ENCODE measurements at regions not wholly inside any gene's neighbourhood (a gene's known extent, or its start where the extent isn't known, plus 50 kb on each side); places are given as distances from the start of the nearest gene placed in this dataset.

DNA sequence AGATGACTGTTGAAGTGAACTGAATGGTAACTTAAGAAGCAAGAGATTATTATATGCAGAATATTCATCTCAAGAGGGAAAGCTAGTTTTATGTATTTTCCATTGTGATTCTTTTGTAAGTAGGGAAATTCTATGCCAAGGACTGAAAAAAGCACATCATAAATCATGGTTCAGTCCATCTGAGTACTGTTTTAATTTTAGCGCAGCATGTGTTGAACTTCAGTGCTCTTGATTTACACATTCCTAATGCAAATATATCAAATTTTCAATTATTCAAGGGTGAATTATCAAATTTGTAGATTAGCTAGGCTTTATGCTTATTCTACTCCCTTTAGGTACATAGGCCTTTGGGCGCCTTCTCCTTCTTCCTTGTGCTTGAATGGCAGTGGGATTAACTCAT, 50.3 kb upstream of the TCF12 start:
- DNase-seq (ENCODE audit: low spot score) = no peak
- TF ChIP-seq, protein P1, sequence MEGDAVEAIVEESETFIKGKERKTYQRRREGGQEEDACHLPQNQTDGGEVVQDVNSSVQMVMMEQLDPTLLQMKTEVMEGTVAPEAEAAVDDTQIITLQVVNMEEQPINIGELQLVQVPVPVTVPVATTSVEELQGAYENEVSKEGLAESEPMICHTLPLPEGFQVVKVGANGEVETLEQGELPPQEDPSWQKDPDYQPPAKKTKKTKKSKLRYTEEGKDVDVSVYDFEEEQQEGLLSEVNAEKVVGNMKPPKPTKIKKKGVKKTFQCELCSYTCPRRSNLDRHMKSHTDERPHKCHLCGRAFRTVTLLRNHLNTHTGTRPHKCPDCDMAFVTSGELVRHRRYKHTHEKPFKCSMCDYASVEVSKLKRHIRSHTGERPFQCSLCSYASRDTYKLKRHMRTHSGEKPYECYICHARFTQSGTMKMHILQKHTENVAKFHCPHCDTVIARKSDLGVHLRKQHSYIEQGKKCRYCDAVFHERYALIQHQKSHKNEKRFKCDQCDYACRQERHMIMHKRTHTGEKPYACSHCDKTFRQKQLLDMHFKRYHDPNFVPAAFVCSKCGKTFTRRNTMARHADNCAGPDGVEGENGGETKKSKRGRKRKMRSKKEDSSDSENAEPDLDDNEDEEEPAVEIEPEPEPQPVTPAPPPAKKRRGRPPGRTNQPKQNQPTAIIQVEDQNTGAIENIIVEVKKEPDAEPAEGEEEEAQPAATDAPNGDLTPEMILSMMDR (IDR thresholded peaks at IDR 0.05; ENCODE audit: borderline replicate concordance, control extremely low read depth, extremely low read depth, insufficient read depth, missing control alignments) = no peak
- in situ Hi-C loops (cut with MboI; ENCODE audit: low sequenced_read_pairs, unreplicated experiment) = no loop called here

DNA sequence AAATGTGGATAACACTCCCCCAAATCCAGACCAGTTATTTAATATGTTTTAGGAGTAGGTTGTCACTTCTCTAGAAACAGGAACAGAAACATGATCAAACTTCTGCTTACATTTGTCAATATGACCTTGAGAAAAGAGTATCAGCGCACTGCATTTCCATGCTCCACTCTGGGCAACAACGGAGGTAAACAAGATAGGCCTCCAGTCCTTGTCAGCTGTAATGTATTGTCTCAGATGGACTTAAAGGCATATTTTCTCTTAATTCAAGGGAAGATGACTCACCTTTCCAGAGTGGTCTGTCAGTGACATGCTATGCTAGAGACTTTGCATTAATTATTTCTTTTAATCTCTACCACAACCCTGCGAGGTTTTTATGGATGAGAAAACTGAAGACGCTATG, 51.6 kb upstream of the TCF12 start:
- DNase-seq (ENCODE audit: low spot score) = no peak
- in situ Hi-C loops (cut with MboI; ENCODE audit: low sequenced_read_pairs, unreplicated experiment) = no loop called here
- TF ChIP-seq, protein P1 (IDR thresholded peaks at IDR 0.05; ENCODE audit: borderline replicate concordance, control extremely low read depth, extremely low read depth, insufficient read depth, missing control alignments) = no peak

DNA sequence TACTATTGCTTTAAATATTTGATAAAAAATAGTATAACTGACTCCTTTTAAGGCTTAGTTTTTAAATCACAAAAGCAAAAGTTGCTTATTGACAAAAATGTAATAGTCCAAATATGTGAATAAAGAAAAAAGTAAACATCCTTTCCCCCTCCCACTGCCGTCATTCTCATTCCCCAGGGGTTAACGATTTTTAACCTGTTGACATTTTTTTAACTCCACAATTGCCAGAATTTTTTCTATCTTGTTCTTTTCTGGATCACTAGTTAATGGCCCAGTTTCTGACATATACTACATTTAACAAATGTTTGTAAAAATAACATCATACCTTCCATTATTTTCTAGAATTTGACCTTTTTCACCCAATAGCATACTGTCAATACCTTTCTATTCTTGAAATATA, 60.6 kb upstream of the TCF12 start:
- DNase-seq (ENCODE audit: low spot score) = no peak
- in situ Hi-C loops (cut with MboI; ENCODE audit: low sequenced_read_pairs, unreplicated experiment) = no loop called here
- TF ChIP-seq, protein P1 (IDR thresholded peaks at IDR 0.05; ENCODE audit: borderline replicate concordance, control extremely low read depth, extremely low read depth, insufficient read depth, missing control alignments) = no peak

DNA sequence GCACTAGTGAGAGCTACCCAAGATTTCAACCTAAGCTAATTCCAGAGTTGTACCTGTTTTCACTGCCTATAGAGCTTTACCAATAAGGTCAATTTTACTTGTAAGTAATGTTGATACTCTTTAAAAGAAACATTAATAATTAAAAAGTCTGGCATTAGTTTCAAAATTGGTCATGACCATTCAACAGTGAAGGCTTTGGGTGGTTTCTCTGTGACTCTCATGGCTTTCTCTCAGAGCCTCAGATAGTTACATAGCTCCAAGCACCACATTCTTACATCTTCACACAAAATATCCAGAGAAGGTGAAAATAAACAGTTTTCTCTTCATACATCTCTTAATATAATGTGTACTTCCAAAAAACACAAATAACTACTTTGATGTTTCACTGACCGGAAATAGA, 61.5 kb upstream of the TCF12 start:
- in situ Hi-C loops (cut with MboI; ENCODE audit: low sequenced_read_pairs, unreplicated experiment) = no loop called here
- TF ChIP-seq, protein P1 (IDR thresholded peaks at IDR 0.05; ENCODE audit: borderline replicate concordance, control extremely low read depth, extremely low read depth, insufficient read depth, missing control alignments) = no peak
- DNase-seq (ENCODE audit: low spot score) = no peak

DNA sequence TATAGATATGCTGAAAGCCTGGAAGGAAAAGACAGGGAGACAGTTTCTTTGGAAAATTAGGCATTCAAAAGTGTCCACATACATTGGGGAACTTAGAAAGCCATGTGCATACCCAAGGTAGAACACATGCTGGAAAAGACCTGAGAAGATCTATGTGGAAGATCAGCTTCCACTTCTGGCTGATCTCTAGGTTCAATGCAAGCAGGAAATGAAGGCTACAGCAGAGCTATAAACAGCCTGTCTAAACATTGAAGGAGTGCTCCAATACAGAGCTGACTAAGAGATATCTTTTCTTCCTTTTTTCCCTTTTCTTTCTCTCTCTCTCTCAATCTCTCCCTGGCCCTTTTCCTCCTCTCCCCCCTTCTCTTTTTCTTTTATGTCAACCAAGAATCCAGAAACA, 73.6 kb upstream of the TCF12 start:
- TF ChIP-seq, protein P1 (IDR thresholded peaks at IDR 0.05; ENCODE audit: borderline replicate concordance, control extremely low read depth, extremely low read depth, insufficient read depth, missing control alignments) = no peak
- in situ Hi-C loops (cut with MboI; ENCODE audit: low sequenced_read_pairs, unreplicated experiment) = no loop called here
- no peak for DNase-seq (ENCODE audit: low spot score)

DNA sequence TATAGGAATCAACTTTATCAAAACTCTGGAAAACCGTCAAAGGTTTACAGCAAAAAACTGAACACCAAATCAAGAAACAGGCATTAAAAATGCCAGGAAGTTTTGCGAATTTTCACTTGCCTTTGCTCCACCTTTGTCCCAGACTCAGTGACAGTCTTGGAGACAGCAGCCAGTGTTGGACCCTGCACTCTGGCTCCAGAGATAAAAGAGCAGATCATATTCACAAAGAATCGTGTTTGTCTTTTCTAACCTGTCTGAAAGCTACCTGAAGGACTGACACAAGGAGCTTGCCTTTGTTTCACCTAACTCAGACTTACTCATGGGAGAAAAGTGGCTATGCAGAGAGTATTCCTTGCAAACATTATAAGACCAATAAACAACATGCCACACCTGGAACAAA, 74.0 kb upstream of the TCF12 start:
- in situ Hi-C loops (cut with MboI; ENCODE audit: low sequenced_read_pairs, unreplicated experiment) = no loop called here
- TF ChIP-seq, protein P1 (IDR thresholded peaks at IDR 0.05; ENCODE audit: borderline replicate concordance, control extremely low read depth, extremely low read depth, insufficient read depth, missing control alignments) = no peak
- DNase-seq (ENCODE audit: low spot score) = no peak

DNA sequence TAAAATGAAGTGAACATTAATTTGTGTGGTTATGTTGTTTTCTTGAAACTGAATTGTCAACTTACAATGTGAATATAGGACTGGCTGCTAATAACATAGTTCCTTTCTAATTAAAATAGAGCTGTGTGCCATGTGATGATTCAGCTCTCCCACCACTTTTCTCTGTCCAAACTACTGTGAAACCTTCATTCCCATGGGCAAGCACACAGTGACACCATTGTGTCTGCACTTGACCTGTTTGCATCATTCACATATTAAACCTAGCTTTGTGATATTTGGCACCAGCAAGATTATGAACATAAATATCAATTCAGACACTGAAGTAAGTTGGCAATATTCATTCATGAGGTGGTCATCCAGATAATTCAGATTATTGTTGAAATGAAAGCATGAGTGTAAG, 78.8 kb upstream of the TCF12 start:
- TF ChIP-seq, protein P1 (IDR thresholded peaks at IDR 0.05; ENCODE audit: borderline replicate concordance, control extremely low read depth, extremely low read depth, insufficient read depth, missing control alignments) = no peak
- DNase-seq (ENCODE audit: low spot score) = no peak
- in situ Hi-C loops (cut with MboI; ENCODE audit: low sequenced_read_pairs, unreplicated experiment) = no loop called here
